SK-N-MC (cell line): ENCODE measurements at regions not wholly inside any gene's neighbourhood (a gene's known extent, or its start where the extent isn't known, plus 50 kb on each side); places are given as distances from the start of the nearest gene placed in this dataset.

Experiments
- EZH2 ChIP-seq: fragments of 200-600 bp; sonication (generic); IDR thresholded peaks from one replicate; pipeline ENCODE4 v1.6.1; 2017; ENCODE audit warnings: antibody characterized with exemption
- FOXP2 ChIP-seq: optimal IDR thresholded peaks from 2 replicates; pipeline ENCODE3; 2011; ENCODE audit warnings: mild to moderate bottlenecking, moderate library complexity; ENCODE audit not compliant: insufficient read depth; ENCODE audit errors: extremely low read length, control extremely low read depth
- POLR2AphosphoS5 ChIP-seq: IDR thresholded peaks from 2 replicates; pipeline ENCODE4 v1.6.1; 2012; ENCODE audit warnings: mild to moderate bottlenecking, low read depth, low read length, borderline replicate concordance

DNA sequence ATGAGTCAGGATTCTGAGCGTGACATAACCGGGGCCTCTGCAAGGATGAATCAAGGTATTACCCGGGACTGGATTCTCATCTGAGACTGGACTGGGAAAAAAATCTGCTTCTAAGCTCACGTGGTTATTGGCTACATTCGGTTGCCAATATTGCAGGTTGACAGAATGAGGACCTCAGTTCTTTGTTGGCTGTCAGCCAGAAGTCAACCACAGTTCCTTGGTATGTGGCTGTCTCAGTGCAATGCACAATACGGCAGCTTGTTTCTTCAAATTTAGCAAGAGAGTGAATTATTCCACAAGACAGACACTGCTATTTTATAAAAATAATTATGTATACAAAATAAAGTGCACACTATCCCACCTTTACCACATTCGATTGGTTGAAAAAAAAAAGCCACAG, 424.2 kb downstream of the KLHL4 start:
- TF ChIP-seq POLR2AphosphoS5 (no peak), EZH2 (no peak), FOXP2 (no peak)
